Pancreas (tissue), 10 donors: ENCODE measurements at regions not wholly inside any gene's neighbourhood (a gene's known extent, or its start where the extent isn't known, plus 50 kb on each side); places are given as distances from the start of the nearest gene placed in this dataset.

Experiments used
- ATAC-seq, 4 donors: fragments of 200-7000 bp; cut with Tn5 transposase; one replicate each; pipeline versions ENCODE4 v1.8.0 to v1.9.1; 2020; ENCODE audit warnings: mild to moderate bottlenecking in 4 of 4, moderate library complexity in 4 of 4
- DNase-seq, 6 donors: peaks; one replicate each; pipeline ENCODE4 v3.0.0-alpha.2; 2020
- FAIRE-seq: peaks from 2 replicates; lab custom pipeline; 2012; peaks lifted over from hg19 to GRCh38; lab: Jason Lieb, UNC
- H3K27ac ChIP-seq, 4 donors: fragments of 200-600 bp; sonication (generic); 1 replicate in 3 of 4; 2 replicates in 1 of 4; pipeline versions ENCODE4 v1.5.0 to v1.8.0; 2020
- H3K27me3 ChIP-seq, 4 donors: fragments of 200-600 bp; one replicate each; pipeline ENCODE4 v1.8.0; 2021
- H3K36me3 ChIP-seq, 3 donors: fragments of 200-600 bp; sonication (generic) in 1 of 3; one replicate each; pipeline versions ENCODE4 v1.5.0 to v1.8.0; 2020 to 2021
- H3K4me1 ChIP-seq, 3 donors: fragments of 200-600 bp; one replicate each; pipeline ENCODE4 v1.8.0; 2021
- H3K4me3 ChIP-seq, 4 donors: fragments of 200-600 bp; sonication (generic) in 2 of 4; one replicate each; pipeline versions ENCODE4 v1.5.0 to v1.8.0; 2020 to 2021
- H3K9me3 ChIP-seq, 4 donors: fragments of 200-600 bp; one replicate each; pipeline ENCODE4 v1.8.0; 2021
- CTCF ChIP-seq, 4 donors: fragments of 200-600 bp; sonication (generic) in 3 of 4; IDR thresholded peaks; one replicate each; pipeline versions ENCODE4 v1.5.0 to v1.8.0; 2021; ENCODE audit warnings: antibody characterized with exemption in 4 of 4
- WGBS, 2 donors: extraction: QIAGEN DNeasy Blood & Tissue Kit; methylation state at CpG; one replicate each; pipeline ENCODE4 v1.1.7; 2013; 5-methylcytosine and 5-hydroxymethylcytosine counted together
- intact Hi-C, 3 donors: fragments of 100-400 bp; cut with DNase I; formaldehyde crosslinking; loops; one replicate each; pipeline versions ENCODE4 v1.11.1 to v1.14.2; 2022
- donor health status: healthy with polysubstance abuse.
- donor health status: DM: no; HTN: no; CAD: no; lungs with moderate emphysema.
- donor health status: DM: no; HTN: no; CAD: no.
- donor health status: control.
- donor health status: control.
- donor health status: Bipolar disorder and iron deficiency.
- donor health status: DM: yes; HTN: yes; CAD: no.
- donor health status: DM: no; HTN: no; CAD: no.
- donor health status: DM: no; HTN: no; CAD: no.
- donor health status: DM: yes; HTN: yes; CAD: no.

DNA sequence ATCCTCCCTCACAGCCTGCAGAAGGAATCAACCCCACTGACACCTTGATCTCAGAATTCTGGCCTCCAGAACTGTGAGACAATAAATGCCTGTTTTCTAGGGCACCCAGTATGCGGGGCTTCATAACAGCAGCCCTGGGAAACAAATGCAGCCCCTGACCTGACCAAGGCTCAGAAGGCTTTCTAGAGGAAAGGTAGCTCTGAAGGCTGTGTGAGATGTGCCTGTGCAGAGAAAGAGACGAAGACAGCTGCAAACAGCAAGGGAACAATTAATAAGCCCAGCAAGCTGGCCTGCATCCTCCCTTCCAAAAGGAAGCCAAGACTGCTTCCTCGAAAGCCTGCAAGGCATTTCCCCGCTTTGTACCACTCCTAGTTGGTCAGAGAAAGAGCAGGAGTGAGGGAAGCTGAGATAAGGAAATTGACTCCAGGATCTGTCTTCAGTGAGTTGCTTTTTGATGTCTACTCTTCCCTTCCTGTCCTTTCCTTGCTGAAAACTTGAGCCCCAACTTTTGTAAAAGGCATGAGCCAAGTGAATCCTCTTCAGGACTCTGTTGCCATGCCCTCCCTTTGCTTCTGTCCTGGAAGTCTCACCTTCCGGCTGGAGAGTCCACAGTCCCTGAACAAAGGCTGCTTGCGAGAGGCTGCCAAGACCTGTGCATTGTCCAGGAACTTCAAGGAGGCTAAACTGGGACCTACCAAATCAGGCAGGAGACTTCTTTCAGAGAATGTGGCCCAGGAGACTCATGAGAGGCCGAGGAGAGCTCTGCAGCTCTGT lies 71.2 kb upstream of the ARID5B start:
- intact Hi-C loops: no loop called here
- Histone ChIP-seq H3K27ac (no peak overlapping the region), H3K4me1 (peaks cover 0 to 7% (median 4%) of the 10 kb centered on the region in 3 donors), H3K36me3 (no peaks in the 10 kb centered on the region), H3K9me3 (no peaks in the 10 kb centered on the region), H3K4me3 (no peak overlapping the region), H3K27me3 (no peaks in the 10 kb centered on the region)
- DNase-seq (no peak), ATAC-seq (no peak), FAIRE-seq (no peak)
- no peak for TF ChIP-seq CTCF (IDR thresholded peaks at IDR 0.05)
- WGBS, 2 donors: 88 to 92% methylated on average over 7 of the region's 7 CpGs

DNA sequence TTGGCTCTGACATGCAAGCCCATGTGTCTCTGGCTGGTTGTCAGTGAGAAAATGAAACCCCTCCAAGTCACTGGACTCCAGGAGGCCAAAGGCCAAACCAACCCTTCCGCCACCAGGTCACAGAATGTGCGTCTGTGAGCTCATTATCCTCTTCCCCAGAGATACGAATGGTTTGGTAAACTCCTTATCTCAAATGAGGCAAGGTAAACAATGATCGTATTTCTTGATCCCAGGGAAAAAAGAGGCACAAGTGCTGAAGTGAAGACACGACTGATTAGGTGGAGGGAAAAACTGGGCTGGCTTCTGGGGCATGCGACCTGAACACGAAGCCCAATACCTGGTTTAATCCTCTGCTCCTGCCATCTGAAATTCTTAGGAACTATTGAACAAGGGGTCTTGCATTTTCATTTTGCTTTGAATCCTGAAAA lies 70.6 kb upstream of the ARID5B start:
- Histone ChIP-seq H3K36me3 (no peaks in the 10 kb centered on the region), H3K27ac (no peak overlapping the region), H3K4me3 (no peak overlapping the region), H3K4me1 (peaks cover under 1 to 13% (median 10%) of the 10 kb centered on the region in 3 donors), H3K9me3 (no peaks in the 10 kb centered on the region), H3K27me3 (no peaks in the 10 kb centered on the region)
- ATAC-seq (no peak), DNase-seq (no peak), FAIRE-seq (no peak)
- intact Hi-C loops: no loop called here
- TF ChIP-seq CTCF (IDR thresholded peaks at IDR 0.05): no peak
- WGBS, 2 donors: 58 to 64% methylated on average over 7 of the region's 7 CpGs

DNA sequence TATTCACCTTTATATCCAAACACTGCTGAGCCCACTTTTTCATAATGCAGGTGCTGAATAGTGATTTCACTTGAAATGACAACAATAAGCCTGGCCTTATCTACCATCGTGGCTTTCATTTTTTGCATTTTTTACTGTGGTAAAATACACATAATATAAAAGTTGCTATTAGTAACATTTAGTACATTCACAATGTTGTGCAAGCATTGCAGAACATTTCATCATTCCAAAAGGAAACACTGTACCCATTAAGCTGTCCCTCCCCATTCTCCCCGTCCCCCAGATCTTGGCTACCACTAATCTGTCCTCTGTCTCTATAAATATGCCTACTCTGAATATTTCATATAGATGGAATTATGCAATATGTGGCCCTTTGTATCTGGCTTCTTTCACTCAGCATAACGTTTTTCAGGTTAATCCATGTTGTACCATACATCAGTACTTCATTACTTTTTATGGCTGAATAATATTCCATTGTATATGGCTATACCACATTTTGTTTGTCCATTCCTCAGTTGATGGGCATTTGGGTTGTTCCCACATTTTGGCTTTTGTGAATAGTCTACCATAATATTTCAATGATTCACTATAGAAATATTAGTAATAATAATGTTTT lies 68.5 kb upstream of the ARID5B start:
- DNase-seq (no peak), FAIRE-seq (no peak), ATAC-seq (no peak)
- intact Hi-C loops: no loop called here
- Histone ChIP-seq H3K27ac (no peak overlapping the region), H3K27me3 (no peaks in the 10 kb centered on the region), H3K4me1 (peaks cover 11 to 27% (median 26%) of the 10 kb centered on the region in 3 donors), H3K36me3 (no peaks in the 10 kb centered on the region), H3K9me3 (no peaks in the 10 kb centered on the region), H3K4me3 (no peak overlapping the region)
- 54 to 63% methylated on average over 3 of the region's 3 CpGs for WGBS, 2 donors
- no peak for TF ChIP-seq CTCF (IDR thresholded peaks at IDR 0.05)

- ATAC-seq (no peak), DNase-seq (no peak), FAIRE-seq (no peak)
- H3K4me3 ChIP-seq: no peak overlapping the region
- peaks cover 20 to 40% (median 39%) of the 10 kb centered on the region in 3 donors for H3K4me1 ChIP-seq
- intact Hi-C loops: no loop called here
- 31 to 38% methylated on average over 1 of the region's 1 CpG for WGBS, 2 donors
- H3K9me3 ChIP-seq: no peaks in the 10 kb centered on the region
- no peak for TF ChIP-seq CTCF (IDR thresholded peaks at IDR 0.05)
- H3K27ac ChIP-seq: peak overlapping the region; percentile 35 to 83 (median 60)
- no peaks in the 10 kb centered on the region for H3K36me3 ChIP-seq
- no peaks in the 10 kb centered on the region for H3K27me3 ChIP-seq
Observed at GRCh38 chr10:61834519-61834918, 67.0 kb upstream of the ARID5B start.
